GF-D8 (cell line): ENCODE measurements at regions not wholly inside any gene's neighbourhood (a gene's known extent, or its start where the extent isn't known, plus 50 kb on each side); places are given as distances from the start of the nearest gene placed in this dataset.

ENCODE experiments used
- DNase-seq: peaks from one replicate; lab custom pipeline; 2025; lab: John Stamatoyannopoulos, UW

DNA sequence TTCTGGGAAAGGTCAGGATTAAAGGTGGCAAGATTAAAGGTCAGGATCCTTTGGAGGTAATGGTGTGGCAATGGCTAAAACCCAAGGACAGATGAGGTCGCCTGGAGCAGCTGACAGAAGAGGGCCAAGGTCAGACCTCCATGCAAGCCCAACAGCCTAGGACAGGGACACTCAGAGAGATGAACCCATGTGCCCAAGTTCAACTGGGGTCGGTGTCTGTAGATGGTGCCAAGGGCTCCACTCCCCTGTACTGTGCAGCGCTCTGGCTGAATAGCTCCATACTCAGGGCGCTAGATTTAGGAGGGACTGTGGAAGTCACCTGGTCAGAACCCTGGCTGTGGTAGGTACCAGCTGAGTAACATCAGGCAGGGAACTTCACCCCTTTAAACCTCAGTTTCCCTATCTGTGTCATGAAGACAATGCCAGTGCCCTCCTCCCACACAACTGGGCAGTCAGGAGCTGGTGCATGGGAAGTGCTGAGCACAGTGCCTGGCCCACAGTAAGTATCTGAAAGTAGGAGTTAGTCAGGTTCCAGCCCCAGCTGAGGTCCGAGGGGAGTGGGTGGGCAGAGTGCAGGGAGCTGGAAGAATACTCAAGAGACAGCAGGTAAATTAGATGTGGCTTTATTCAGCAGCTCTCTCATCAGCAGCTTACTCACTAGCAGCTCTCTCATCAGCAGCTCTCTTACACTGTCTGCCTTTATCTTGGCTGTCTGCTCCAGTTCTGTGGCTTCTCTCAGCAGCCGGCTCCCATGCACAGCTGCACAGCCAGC is 327.1 kb downstream of the GLRX3 start:
- no peak for DNase-seq

DNA sequence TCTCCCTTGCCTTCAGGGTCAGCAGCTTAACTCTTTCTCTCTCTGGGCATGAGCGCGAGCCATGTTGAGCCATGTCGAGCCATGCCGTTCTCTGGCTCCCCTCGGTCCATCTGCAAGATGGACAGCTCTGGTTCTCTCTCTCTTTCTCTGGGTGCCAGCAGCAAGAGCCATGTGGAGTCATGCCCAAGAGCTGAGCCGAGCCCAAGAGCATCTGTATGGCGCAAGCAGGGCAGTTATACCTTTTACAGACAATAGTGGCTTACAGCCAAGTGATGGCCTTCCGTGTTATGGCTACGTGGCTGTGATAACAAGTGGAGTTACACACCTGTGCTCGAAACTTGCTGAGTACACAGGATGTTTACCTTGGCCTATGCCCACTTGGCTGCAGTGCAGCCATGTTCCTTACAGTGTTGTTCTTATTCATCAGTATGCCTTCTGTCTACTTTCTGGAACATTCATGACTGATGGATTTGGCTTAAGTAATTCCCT is 327.7 kb downstream of the GLRX3 start:
- DNase-seq = no peak

DNA sequence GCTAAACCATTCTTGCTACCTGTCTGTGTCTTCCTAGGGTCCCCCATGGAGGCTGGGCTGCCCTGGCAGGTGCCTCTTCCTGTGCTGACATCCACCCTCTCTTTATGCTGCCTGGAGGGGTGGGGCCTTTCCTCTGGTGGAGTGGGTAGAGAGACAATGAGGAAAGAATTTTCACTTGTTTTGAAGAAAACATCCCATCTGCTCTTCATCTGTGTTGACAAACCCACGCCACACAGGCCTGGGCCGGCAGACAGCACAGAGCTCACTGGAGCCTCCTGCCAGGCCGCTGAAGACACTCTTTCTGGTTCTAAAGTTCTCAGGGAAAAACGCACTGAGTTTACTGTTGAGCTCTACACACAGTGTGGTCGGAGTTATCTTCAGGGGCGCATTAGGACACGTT is 328.2 kb downstream of the GLRX3 start:
- no peak for DNase-seq

DNA sequence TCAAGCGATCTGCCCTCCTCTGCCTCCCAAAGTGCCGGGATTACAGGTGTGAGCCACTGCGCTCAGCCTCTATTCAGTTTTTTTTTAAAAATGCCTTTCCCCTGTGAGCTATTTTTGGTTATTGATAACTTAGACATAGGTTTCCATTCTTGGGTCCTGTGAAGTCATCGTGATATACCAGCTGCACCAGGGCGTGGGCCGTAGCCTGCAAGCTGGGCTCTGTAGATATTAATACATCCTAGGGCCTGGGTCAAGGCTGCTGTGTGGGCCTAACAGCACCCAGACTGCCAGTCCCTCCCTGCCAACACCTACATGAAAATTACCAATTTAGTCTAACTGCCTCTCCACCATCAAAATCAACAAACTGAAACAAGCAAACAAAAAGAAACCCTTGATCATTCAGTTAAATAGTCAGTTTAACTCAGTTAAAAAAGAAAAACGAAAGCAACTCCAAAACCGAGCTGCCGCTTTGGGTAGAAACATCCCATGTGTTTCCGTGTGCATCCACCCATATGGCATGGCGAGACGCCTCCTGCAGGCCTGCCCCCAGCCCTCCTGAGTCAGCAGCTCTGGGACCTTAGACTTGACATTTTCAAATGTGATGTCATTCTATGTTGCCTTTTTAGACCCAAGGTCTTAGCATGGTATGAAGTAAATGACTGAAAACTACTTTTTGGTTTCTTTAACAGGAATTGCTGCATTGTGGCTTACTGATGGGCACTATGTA is 330.2 kb downstream of the GLRX3 start:
- DNase-seq = no peak

DNA sequence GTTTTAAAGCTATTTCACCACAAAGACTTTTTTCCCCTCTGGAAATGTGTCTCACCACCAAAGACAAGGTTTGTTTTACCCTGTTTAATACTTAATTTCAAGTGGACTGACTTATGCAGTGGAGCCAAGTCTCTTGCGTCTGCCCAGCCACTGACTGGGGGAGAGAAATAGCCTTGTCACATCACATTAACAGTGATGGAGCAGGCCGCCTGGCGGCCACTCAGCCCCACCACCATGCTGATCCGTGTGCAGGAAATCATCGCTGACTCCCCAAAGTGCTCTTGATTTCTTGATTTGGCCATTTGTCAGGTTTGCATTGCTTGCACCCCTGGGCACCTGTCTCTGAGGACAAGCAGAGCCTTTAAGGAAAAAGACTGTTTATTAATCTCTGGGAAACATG is 334.1 kb downstream of the GLRX3 start:
- DNase-seq = no peak

DNA sequence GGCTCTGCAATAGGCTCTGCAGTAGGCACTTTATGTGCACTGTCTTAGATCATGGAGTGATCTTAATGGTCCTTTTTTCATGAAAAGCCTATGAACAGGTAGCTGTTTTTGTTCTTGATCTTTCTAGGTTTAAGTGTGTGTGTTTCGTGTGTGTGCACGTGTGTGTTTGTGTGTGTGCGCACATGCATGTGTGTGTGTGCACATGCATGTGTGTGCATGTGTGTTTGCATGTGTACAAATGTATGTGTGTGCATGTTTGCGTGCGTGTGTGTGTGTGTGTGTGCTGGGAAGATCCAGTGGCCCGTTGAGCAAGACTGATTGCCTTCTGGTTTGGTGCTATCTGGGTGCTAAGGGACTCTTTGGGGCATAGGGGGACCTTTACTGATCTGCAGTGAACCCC is 334.8 kb downstream of the GLRX3 start:
- DNase-seq = no peak

DNA sequence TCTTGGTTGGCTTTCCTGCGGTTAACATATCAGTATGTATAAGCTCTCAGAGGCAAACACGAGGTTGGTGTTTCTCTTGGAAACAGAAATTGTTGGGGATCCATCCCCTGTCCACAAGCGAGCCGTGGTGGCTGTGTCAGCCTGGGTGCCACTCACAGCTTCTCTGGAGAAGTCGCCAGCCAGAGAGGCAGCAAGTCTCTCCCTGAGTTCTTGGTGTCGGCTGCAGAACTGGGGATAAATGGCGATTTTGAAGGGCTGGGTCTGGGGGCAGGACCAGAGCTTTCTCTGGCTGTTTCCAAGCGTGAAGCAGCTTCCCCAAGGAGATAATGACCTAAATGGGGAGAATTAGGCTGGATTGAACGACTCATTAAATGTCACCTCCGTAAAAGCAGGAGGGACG is 335.3 kb downstream of the GLRX3 start:
- DNase-seq = no peak

DNA sequence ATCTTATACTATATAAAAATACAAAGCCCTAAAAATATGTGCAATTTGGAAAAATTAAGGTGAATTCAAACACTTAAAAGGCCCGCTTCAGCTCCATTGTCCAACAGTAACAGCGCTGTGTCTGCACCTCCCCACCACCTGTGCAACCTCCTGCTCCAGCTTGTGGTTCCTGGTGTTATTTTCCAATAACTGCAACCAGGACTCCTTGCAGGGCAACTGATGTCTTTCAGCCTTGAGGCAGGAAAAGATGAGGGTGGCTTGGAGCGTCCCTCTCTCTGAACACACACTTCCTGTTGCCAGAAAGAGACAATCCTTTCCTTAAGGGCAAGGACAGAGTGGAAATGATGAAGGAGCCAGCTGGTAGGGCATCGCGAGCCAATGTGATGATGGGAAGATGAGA is 336.0 kb downstream of the GLRX3 start:
- no peak for DNase-seq

DNA sequence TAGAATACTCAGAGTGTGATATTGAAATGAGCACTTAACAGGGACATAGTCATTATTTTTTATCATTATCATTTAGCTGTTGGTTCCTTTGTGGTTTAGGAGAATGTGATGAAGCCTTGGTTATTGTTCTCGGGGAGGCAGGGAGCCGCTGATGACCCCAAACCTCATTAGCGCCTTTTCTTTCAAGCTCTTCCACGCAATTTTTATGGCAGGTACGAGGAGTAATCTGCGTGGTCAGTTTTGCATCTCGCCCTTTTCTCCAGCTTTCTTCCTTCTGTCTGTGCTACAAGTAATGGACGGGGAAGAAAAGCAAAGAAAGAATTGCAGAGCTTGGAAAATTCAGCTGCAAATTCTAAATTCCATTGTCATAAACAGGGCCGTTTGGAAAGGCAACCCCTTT is 338.4 kb downstream of the GLRX3 start:
- no peak for DNase-seq

DNA sequence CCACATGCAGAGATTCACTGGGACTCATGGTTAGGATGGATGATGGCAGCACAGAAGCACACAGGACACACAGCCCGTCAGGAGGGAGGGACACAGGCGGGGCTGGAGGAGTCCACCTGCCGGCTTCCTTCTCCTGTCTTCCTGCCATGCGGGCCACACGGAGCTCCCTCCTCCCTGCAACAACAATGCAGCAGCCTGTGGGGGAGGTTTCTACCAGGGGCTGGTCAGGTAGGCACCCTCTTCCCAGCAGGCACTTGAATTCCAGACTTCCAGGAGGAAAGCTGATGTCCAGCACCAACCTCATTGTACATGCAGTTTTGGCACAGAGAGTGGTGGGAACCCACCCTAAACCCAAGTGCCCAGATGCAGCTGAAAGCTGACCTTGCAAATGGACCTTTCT is 341.2 kb downstream of the GLRX3 start:
- no peak for DNase-seq

DNA sequence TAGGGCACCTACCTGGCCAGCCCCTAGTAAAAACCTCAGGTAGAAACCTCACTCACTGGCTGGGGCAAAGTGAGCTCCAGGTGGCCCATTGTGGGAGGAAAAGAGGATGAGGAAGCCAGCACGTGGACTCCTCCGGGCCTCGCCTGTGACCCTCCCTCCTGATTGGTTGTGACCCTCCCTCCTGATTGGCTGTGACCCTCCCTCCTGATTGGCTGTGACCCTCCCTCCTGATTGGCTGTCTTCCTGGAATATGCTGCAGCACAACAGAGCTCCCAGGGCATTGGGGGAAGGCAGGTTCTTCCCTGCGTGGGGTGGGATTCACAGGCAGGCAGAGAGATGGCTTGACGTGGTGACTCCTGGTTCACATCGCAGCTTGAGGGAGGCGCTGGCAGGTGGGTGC is 343.0 kb downstream of the GLRX3 start:
- no peak for DNase-seq

DNA sequence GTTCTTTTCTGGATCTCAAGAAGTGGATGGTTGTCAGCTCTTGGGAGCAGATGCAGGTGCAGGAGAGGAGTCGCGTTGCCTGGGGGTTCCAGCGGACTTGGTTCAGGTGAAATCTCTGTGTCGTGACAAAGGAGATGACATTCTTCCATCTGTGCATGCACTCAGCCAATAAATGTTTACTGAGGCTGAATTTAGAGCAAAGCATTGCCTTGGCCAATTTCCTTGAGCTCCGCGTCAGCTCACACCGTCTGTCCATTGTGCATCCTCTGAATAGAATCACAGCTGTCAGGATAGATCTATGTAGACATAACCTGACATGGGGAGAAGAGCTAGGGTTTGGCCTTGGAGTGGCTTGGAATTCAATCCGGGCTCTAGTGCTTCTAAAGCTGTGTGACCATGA is 343.7 kb downstream of the GLRX3 start:
- DNase-seq = no peak

DNA sequence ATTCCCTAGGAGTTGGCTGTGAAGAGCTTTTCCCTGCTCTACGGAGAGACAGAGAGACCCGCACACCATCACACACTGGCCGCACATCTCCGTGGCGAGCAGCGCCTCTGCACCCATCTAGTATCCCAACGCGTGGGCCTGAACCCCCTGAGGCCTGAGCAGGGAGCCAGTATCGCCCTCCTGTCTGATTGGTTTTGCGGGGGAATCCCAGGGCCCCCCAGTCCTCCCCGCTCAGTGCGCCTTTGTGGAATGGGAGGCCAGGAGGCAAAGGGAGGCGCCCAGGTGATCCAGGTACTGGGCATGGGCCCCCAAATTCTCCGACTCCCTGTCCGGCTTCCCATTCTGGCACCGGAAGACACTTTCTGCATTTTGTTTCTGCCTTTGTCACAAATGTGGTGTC is 344.3 kb downstream of the GLRX3 start:
- DNase-seq = no peak

DNA sequence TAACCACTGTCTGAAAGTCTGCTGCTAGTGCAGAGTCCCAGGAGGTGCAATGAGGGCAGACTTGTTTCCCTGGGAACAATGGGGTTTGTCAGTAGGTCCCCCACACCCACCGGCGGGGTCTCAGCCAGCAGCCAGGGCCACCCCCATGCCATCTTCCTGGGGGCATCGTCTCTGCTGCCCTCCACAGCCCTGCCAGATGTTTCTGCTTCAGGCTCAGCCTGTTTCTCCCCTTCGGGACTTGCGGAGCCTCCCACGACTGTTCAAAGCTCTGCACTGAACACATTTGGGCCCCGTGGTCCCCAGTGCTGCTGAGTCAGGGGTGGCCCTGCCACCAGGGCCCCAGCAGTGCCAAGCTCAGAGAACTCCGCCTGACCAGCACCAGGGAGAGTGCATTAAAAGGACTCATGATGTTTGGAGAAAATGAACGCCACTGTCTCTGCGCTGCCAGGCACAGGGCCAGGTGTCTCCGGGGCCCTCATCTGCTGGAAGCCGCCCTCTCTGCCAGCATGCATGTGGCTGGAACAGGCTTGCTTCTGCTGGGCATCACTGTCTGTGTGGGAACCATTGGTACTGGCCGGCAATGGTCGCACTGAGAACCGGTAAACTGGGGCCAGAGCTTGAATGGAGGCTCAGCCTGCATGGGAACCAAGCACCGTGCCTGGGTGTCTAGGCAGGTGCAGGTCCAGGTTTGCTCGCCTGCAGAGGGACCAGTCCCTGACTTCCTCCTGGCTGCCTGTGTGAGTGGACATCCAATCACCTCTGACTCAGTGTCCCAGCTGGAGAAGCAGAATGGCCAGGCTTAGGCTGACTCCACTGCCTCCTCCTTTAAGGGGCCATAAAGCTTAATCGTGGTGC is 345.1 kb downstream of the GLRX3 start:
- no peak for DNase-seq

DNA sequence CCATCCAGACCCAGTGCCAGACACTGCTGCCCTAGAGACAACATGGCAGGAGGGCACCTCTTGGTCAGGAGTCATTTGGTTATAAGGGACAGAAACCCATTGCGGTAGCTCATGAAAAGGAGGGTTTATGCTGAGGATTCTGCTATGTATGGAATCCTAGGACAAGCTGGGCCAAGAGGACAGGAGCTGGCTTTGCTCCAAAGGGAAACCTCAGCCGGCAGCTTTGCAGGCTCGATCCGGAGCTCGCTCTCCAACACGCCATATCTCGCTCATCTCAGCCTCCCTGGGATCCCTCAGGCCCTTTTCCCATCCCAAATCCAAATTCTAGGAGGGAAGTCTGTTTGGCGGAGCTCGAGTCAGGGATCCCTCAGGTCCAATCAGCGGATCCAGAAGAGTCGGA is 345.7 kb downstream of the GLRX3 start:
- DNase-seq = no peak

DNA sequence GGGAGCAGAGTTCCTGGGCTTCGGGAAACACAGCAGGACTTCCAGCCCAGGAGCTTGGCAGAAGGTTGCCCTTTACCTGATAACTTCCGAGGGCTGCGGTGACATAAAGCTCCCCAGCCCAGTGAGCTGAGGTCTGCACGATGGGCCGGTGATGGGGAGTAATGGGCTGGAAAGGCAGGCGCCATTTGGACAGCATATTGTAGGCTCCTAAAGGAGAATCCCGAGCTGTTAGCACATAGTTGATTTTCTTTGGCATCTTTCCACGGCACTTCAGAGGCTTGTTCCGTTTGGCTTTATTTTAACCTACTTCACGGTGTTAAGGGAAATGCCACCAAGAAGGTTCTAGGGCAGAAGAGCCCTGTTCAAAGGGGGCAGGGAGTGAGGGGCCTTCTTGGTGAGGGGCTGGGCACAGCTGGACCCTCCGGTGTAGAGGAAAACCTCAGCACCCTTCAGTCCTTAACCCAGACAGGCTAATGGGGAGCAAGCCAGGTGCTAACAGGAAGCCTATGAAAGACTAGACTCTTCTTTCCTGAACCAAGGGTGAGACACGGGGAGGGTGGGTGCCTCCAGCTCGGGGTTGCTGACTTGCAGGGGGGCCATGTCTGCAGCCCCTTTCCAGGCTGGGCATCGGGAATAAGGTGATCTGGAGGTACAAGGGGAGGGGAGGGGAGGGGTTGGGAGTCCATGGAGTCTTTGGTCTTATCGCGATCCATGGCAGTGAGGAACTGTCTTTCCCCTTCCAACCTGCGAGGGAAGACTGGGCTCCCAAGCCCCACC is 347.7 kb downstream of the GLRX3 start:
- no peak for DNase-seq

DNA sequence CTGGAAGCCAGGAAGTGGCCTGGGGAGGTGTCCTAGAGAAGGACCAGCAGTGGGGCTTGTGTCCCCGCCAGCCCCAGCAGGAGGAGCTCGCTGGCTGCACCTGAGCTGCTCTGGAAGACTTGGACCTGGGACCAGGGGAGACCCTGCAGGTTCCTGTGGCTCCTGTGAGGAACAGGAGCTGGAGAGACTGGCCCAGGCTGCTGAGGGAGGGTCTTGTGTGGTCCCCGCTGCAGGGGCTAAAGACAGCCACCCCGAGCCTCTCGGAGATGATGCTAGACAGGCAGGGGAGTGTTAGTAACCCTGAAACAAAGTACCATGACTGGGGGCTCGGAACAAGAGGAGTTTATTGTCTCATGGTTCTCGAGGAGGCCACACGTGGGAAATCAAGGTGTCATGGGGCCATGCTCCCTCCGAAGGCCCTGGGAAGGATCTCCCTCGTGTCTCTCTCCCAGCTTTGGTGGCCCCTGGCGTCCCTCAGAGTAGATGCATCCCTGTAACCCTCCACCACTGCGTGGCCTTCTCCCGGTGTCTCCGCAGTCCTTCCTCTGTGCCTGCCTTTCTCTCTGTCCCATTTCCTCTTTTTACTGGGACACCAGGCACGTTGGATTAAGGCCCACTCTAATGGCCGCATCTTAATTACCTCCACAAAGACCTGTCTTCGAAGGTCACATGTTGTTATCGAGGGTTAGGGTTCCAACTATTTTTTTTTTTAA is 348.4 kb downstream of the GLRX3 start:
- no peak for DNase-seq

DNA sequence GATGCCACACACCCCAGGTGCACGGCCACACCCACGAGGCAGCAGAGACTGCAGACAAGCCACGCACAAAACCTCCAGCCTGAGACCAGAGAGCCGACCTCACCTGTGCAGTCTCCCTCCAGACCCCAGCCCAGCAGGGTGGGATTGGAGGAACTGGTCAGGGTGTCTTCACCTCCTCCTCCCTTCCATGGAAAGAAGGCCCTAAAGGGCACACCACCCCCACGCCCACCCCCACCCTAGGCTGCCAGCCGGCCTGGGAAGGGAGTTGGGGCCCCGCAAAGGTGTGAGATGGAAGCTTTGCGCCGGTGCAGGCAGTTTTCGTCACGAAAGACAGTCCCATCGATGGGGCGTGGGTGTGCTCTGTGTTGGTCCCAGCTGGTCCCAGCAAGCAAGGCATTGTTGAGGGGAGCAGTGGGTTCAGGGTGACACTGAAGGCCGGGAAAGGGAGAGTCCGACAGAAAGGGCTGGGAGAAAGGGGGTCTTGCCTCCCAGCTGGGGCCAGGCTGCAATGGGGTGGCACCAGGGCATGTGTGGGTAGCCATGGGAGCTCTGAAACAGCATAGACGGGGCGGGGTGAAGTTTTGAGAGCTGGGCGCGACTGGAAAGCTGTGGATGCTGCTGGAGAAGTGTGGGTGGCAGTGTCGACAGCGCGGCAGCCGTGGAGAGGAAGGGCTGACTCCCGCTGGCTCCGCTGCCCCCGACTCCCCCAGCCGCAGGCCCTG is 349.2 kb downstream of the GLRX3 start:
- no peak for DNase-seq

DNA sequence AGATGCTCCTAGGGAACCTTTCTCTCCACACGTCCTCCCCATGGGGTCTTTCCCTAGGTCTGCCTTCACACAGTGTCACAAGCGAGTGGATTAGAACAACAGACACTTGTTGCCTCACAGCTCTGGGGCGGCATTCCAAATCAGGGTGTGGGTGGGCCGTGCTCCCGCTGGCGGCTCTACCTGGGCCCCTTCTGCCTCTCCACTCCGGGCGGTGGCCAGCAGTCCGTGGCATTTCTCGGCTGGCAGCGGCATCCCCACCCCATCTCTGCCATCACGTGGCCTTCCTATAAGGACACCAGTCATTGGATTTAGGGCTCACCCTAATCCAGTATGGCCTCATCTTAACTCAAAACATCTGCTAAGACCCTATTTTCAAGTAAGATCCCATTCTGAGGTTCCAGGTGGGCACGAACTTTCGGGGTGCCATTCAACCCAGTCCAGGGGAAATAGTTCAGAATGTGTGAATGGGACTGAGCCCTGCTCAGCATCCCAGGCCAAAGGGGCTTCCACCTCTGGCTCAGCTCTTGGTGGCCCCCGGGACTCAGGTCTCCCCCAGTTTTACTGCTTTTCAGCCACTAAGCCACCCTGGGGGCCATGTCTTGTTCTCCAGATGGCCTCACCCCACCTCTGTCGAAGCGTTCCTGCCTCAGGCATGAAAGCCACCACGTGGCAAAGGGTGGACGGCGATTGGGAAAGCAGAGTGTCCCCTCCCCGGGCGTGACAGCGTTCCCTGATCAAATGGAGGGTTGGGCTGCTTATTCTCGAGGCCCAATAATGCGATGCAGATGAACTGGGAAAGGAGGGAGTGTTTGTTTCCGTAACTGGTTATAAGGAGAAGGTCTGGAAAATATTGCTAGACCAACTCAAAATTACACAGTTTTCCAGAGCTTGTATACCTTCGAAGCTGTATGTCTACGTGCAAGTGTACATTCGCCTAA is 350.0 kb downstream of the GLRX3 start:
- no peak for DNase-seq
